ENCODE measurements at regions not wholly inside any gene's neighbourhood (a gene's known extent, or its start where the extent isn't known, plus 50 kb on each side); places are given as distances from the start of the nearest gene placed in this dataset.

GRCh38 chr2:145159676-145160075, 639.8 kb upstream of the ZEB2 start:
- H3K4me3 Mint-ChIP-seq = no peak overlapping the region
- no peaks in the 10 kb centered on the region for H3K27me3 Mint-ChIP-seq
- no peak overlapping the region for H3K27ac Mint-ChIP-seq

GRCh38 chr2:145157741-145158591, 638.0 kb upstream of the ZEB2 start:
- no peak overlapping the region for H3K27ac Mint-ChIP-seq
- H3K9me3 Mint-ChIP-seq = peaks cover 6 to 8% (median 7%) of the 10 kb centered on the region in 3 donors
- no peaks in the 10 kb centered on the region for H3K27me3 Mint-ChIP-seq
- H3K4me3 Mint-ChIP-seq = no peak overlapping the region
- H3K36me3 Mint-ChIP-seq = no peaks in the 10 kb centered on the region
- peaks cover 0 to 3% (median 0%) of the 10 kb centered on the region in 3 donors for H3K4me1 Mint-ChIP-seq

More at GRCh38 chr2:145159676-145160075, 639.8 kb upstream of the ZEB2 start:
- Mint-ChIP-seq H3K9me3 (peaks cover 0 to 4% (median 2%) of the 10 kb centered on the region in 3 donors), H3K36me3 (no peaks in the 10 kb centered on the region), H3K4me1 (peaks cover 0 to 3% (median 0%) of the 10 kb centered on the region in 3 donors)

- Mint-ChIP-seq H3K9me3 (peaks cover 5 to 8% (median 7%) of the 10 kb centered on the region in 3 donors), H3K4me1 (peaks cover 0 to 3% (median 0%) of the 10 kb centered on the region in 3 donors), H3K27ac (no peak overlapping the region), H3K27me3 (no peaks in the 10 kb centered on the region), H3K36me3 (no peaks in the 10 kb centered on the region), H3K4me3 (no peak overlapping the region)
Measured at GRCh38 chr2:145157036-145157675, 637.2 kb upstream of the ZEB2 start.

GRCh38 chr2:145156199-145156598, 636.3 kb upstream of the ZEB2 start:
- H3K9me3 Mint-ChIP-seq = peaks cover 7 to 8% (median 7%) of the 10 kb centered on the region in 3 donors
- H3K27ac Mint-ChIP-seq = no peak overlapping the region
- H3K4me3 Mint-ChIP-seq = no peak overlapping the region
- peaks cover 0 to 3% (median 0%) of the 10 kb centered on the region in 3 donors for H3K4me1 Mint-ChIP-seq
- H3K36me3 Mint-ChIP-seq = no peaks in the 10 kb centered on the region
- H3K27me3 Mint-ChIP-seq = no peaks in the 10 kb centered on the region

GRCh38 chr2:145155196-145155595, 635.3 kb upstream of the ZEB2 start:
- H3K4me3 Mint-ChIP-seq = no peak overlapping the region
- no peak overlapping the region for H3K27ac Mint-ChIP-seq
- peaks cover 7 to 8% (median 7%) of the 10 kb centered on the region in 3 donors for H3K9me3 Mint-ChIP-seq
- H3K27me3 Mint-ChIP-seq = no peaks in the 10 kb centered on the region
- peaks cover 0 to 3% (median 0%) of the 10 kb centered on the region in 3 donors for H3K4me1 Mint-ChIP-seq
- H3K36me3 Mint-ChIP-seq = no peaks in the 10 kb centered on the region

GRCh38 chr2:145154731-145155130, 634.8 kb upstream of the ZEB2 start:
- Mint-ChIP-seq H3K4me1 (peaks cover 0 to 2% (median 0%) of the 10 kb centered on the region in 3 donors), H3K27me3 (no peaks in the 10 kb centered on the region), H3K27ac (no peak overlapping the region), H3K9me3 (peaks cover 7 to 8% (median 7%) of the 10 kb centered on the region in 3 donors), H3K36me3 (no peaks in the 10 kb centered on the region), H3K4me3 (no peak overlapping the region)

GRCh38 chr2:145146691-145147090, 626.8 kb upstream of the ZEB2 start:
- Mint-ChIP-seq H3K4me3 (no peak overlapping the region), H3K27me3 (no peaks in the 10 kb centered on the region), H3K36me3 (no peaks in the 10 kb centered on the region), H3K27ac (no peak overlapping the region), H3K9me3 (peaks cover 0 to 2% (median 0%) of the 10 kb centered on the region in 3 donors), H3K4me1 (no peaks in the 10 kb centered on the region)

GRCh38 chr2:145144131-145144728, 624.3 kb upstream of the ZEB2 start:
- H3K27ac Mint-ChIP-seq = no peak overlapping the region
- no peaks in the 10 kb centered on the region for H3K36me3 Mint-ChIP-seq
- H3K4me3 Mint-ChIP-seq = no peak overlapping the region

GRCh38 chr2:145141981-145142380, 622.1 kb upstream of the ZEB2 start:
- no peak overlapping the region for H3K4me3 Mint-ChIP-seq
- H3K27ac Mint-ChIP-seq = no peak overlapping the region
- no peaks in the 10 kb centered on the region for H3K27me3 Mint-ChIP-seq
- H3K4me1 Mint-ChIP-seq = no peaks in the 10 kb centered on the region
- no peaks in the 10 kb centered on the region for H3K36me3 Mint-ChIP-seq
- H3K9me3 Mint-ChIP-seq = no peaks in the 10 kb centered on the region

More at GRCh38 chr2:145144131-145144728, 624.3 kb upstream of the ZEB2 start:
- Mint-ChIP-seq H3K9me3 (no peaks in the 10 kb centered on the region), H3K4me1 (no peaks in the 10 kb centered on the region), H3K27me3 (no peaks in the 10 kb centered on the region)

GRCh38 chr2:145140658-145141057, 620.7 kb upstream of the ZEB2 start:
- no peaks in the 10 kb centered on the region for H3K27me3 Mint-ChIP-seq
- no peaks in the 10 kb centered on the region for H3K9me3 Mint-ChIP-seq
- no peak overlapping the region for H3K4me3 Mint-ChIP-seq
- H3K36me3 Mint-ChIP-seq = no peaks in the 10 kb centered on the region
- H3K27ac Mint-ChIP-seq = no peak overlapping the region
- no peaks in the 10 kb centered on the region for H3K4me1 Mint-ChIP-seq

- no peaks in the 10 kb centered on the region for H3K9me3 Mint-ChIP-seq
- H3K27ac Mint-ChIP-seq = no peak overlapping the region
- H3K4me1 Mint-ChIP-seq = no peaks in the 10 kb centered on the region
- H3K36me3 Mint-ChIP-seq = no peaks in the 10 kb centered on the region
- no peaks in the 10 kb centered on the region for H3K27me3 Mint-ChIP-seq
- no peak overlapping the region for H3K4me3 Mint-ChIP-seq
Measured at GRCh38 chr2:145138626-145139025, 618.7 kb upstream of the ZEB2 start.

GRCh38 chr2:145137901-145138300, 618.0 kb upstream of the ZEB2 start:
- no peaks in the 10 kb centered on the region for H3K27me3 Mint-ChIP-seq
- no peaks in the 10 kb centered on the region for H3K9me3 Mint-ChIP-seq
- no peak overlapping the region for H3K27ac Mint-ChIP-seq

GRCh38 chr2:145137211-145137610, 617.3 kb upstream of the ZEB2 start:
- H3K4me1 Mint-ChIP-seq = no peaks in the 10 kb centered on the region
- no peak overlapping the region for H3K27ac Mint-ChIP-seq
- no peaks in the 10 kb centered on the region for H3K27me3 Mint-ChIP-seq
- no peaks in the 10 kb centered on the region for H3K36me3 Mint-ChIP-seq
- H3K9me3 Mint-ChIP-seq = no peaks in the 10 kb centered on the region
- H3K4me3 Mint-ChIP-seq = no peak overlapping the region

More at GRCh38 chr2:145137901-145138300, 618.0 kb upstream of the ZEB2 start:
- Mint-ChIP-seq H3K4me3 (no peak overlapping the region), H3K36me3 (no peaks in the 10 kb centered on the region), H3K4me1 (no peaks in the 10 kb centered on the region)

GRCh38 chr2:145136702-145137101, 616.8 kb upstream of the ZEB2 start:
- no peaks in the 10 kb centered on the region for H3K9me3 Mint-ChIP-seq
- no peak overlapping the region for H3K27ac Mint-ChIP-seq
- H3K4me1 Mint-ChIP-seq = no peaks in the 10 kb centered on the region
- H3K36me3 Mint-ChIP-seq = no peaks in the 10 kb centered on the region
- no peak overlapping the region for H3K4me3 Mint-ChIP-seq
- no peaks in the 10 kb centered on the region for H3K27me3 Mint-ChIP-seq

GRCh38 chr2:145126146-145126545, 606.2 kb upstream of the ZEB2 start:
- Mint-ChIP-seq H3K4me1 (no peaks in the 10 kb centered on the region), H3K27ac (no peak overlapping the region), H3K9me3 (peaks cover 0 to 2% (median 0%) of the 10 kb centered on the region in 3 donors), H3K36me3 (peaks cover 3% of the 10 kb centered on the region), H3K27me3 (no peaks in the 10 kb centered on the region), H3K4me3 (no peak overlapping the region)
